ENCODE measurements at regions not wholly inside any gene's neighbourhood (a gene's known extent, or its start where the extent isn't known, plus 50 kb on each side); places are given as distances from the start of the nearest gene placed in this dataset.

GRCh38 chr2:121110924-121111323, 174.1 kb downstream of the TFCP2L1 start:
- Mint-ChIP-seq H3K36me3 (ENCODE audit: low read depth) (no peaks in the 10 kb centered on the region), H3K4me3 (no peak overlapping the region), H3K27ac (no peak overlapping the region), H3K4me1 (no peaks in the 10 kb centered on the region), H3K9me3 (peaks cover 30% of the 10 kb centered on the region), H3K27me3 (ENCODE audit: low read depth, poor library complexity) (peaks cover 12% of the 10 kb centered on the region)
- TF ChIP-seq CTCF (IDR thresholded peaks at IDR 0.05), result no peak
- DNase-seq, result no peak

- DNase-seq, result no peak
- no peaks in the 10 kb centered on the region for H3K4me1 Mint-ChIP-seq
- H3K27me3 Mint-ChIP-seq (ENCODE audit: low read depth, poor library complexity), result peaks cover 29% of the 10 kb centered on the region
- H3K4me3 Mint-ChIP-seq, result no peak overlapping the region
- no peak overlapping the region for H3K27ac Mint-ChIP-seq
- H3K9me3 Mint-ChIP-seq, result peaks cover 6% of the 10 kb centered on the region
- TF ChIP-seq CTCF (IDR thresholded peaks at IDR 0.05), result no peak
- no peaks in the 10 kb centered on the region for H3K36me3 Mint-ChIP-seq (ENCODE audit: low read depth)
These were observed 166.1 kb downstream of the TFCP2L1 start for GRCh38 chr2:121118951-121119350.

- Mint-ChIP-seq H3K27me3 (ENCODE audit: low read depth, poor library complexity) (peaks cover 27% of the 10 kb centered on the region), H3K36me3 (ENCODE audit: low read depth) (no peaks in the 10 kb centered on the region)
- DNase-seq, result no peak
These were observed 164.6 kb downstream of the TFCP2L1 start for GRCh38 chr2:121120411-121120810.

DNA sequence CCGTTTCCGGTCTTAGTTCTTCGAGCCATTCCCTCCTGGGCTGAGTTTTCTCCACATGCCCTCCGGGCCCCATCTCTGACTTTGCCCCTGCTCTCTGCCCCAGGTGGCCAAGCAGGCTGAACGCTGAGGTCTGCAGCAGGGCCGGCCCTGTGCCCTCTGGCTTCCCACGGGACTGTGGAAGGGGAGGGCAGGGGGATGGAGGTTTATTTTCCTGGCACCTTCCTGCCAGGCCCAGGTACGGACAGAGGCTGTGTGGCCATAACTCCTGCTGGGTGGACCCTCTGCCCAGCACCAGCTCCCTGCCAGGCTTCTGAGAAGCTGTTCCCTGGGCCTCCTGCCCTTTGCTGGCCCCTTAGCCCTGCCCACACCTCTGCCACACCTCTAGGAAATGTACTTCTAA, 164.0 kb downstream of the TFCP2L1 start:
- Mint-ChIP-seq H3K27ac (no peak overlapping the region), H3K4me1 (no peaks in the 10 kb centered on the region), H3K9me3 (peaks cover 6% of the 10 kb centered on the region), H3K4me3 (no peak overlapping the region), H3K36me3 (ENCODE audit: low read depth) (no peaks in the 10 kb centered on the region), H3K27me3 (ENCODE audit: low read depth, poor library complexity) (peaks cover 32% of the 10 kb centered on the region)
- DNase-seq, result no peak
- no peak for TF ChIP-seq CTCF (IDR thresholded peaks at IDR 0.05)

More at GRCh38 chr2:121120411-121120810, 164.6 kb downstream of the TFCP2L1 start:
- Mint-ChIP-seq H3K4me1 (no peaks in the 10 kb centered on the region), H3K9me3 (peaks cover 6% of the 10 kb centered on the region), H3K27ac (no peak overlapping the region), H3K4me3 (no peak overlapping the region)
- no peak for TF ChIP-seq CTCF (IDR thresholded peaks at IDR 0.05)

DNA sequence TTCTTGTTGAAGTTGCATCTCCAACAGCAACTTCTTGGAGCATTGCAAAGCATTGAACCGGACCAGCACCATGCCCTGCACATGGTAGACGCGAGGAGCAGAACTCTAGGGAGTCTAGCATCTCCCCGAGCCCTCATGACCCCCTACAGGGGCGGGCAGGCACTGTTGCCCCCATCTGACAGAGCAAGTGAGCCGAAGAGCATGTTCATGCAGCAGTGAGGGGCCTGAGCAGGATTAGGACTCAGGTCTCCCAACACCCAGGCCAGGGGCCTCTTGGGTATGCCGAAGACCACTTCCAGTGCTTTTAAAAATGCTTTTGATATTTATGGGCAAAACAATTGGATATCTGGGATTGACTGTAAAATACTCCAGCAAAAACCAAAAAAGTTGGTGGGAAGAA, 163.3 kb downstream of the TFCP2L1 start:
- Mint-ChIP-seq H3K9me3 (peaks cover 6% of the 10 kb centered on the region), H3K27ac (no peak overlapping the region), H3K27me3 (ENCODE audit: low read depth, poor library complexity) (peaks cover 33% of the 10 kb centered on the region), H3K36me3 (ENCODE audit: low read depth) (no peaks in the 10 kb centered on the region), H3K4me3 (no peak overlapping the region), H3K4me1 (no peaks in the 10 kb centered on the region)
- TF ChIP-seq CTCF (IDR thresholded peaks at IDR 0.05), result no peak
- no peak for DNase-seq

GRCh38 chr2:121123268-121123667, 161.7 kb downstream of the TFCP2L1 start:
- Mint-ChIP-seq H3K4me3 (no peak overlapping the region), H3K27me3 (ENCODE audit: low read depth, poor library complexity) (peaks cover 47% of the 10 kb centered on the region), H3K9me3 (peaks cover 6% of the 10 kb centered on the region), H3K36me3 (ENCODE audit: low read depth) (no peaks in the 10 kb centered on the region), H3K27ac (no peak overlapping the region), H3K4me1 (no peaks in the 10 kb centered on the region)
- no peak for DNase-seq
- TF ChIP-seq CTCF (IDR thresholded peaks at IDR 0.05), result no peak
